OCI-M1 (cell line): ENCODE measurements at regions not wholly inside any gene's neighbourhood (a gene's known extent, or its start where the extent isn't known, plus 50 kb on each side); places are given as distances from the start of the nearest gene placed in this dataset.

Experiments used
- DNase-seq: peaks from one replicate; lab custom pipeline; 2025; lab: John Stamatoyannopoulos, UW

- DNase-seq = peak; percentile 75
Measured at GRCh38 chr18:55779691-55780585, 191.9 kb upstream of the TCF4 start.

GRCh38 chr18:55778788-55779690, 191.0 kb upstream of the TCF4 start:
- peak; percentile 96 for DNase-seq

- DNase-seq = peak; percentile 36
Measured at GRCh38 chr18:55777666-55778304, 189.8 kb upstream of the TCF4 start.

GRCh38 chr18:55775972-55776371, 188.0 kb upstream of the TCF4 start:
- no peak for DNase-seq

- DNase-seq = no peak
Measured at GRCh38 chr18:55774505-55774904, 186.5 kb upstream of the TCF4 start.

GRCh38 chr18:55768255-55768654, 180.3 kb upstream of the TCF4 start:
- no peak for DNase-seq

GRCh38 chr18:55764386-55764785, 176.4 kb upstream of the TCF4 start:
- no peak for DNase-seq

- DNase-seq = no peak
Measured at GRCh38 chr18:55763805-55764204, 175.8 kb upstream of the TCF4 start.

- peak; percentile 22 for DNase-seq
Measured at GRCh38 chr18:55763298-55763697, 175.3 kb upstream of the TCF4 start.

GRCh38 chr18:55762424-55762823, 174.4 kb upstream of the TCF4 start:
- no peak for DNase-seq

- no peak for DNase-seq
Measured at GRCh38 chr18:55753643-55754263, 165.8 kb upstream of the TCF4 start.

GRCh38 chr18:55751476-55751875, 163.5 kb upstream of the TCF4 start:
- DNase-seq = peak; percentile 11

- peak; percentile 97 for DNase-seq
Measured at GRCh38 chr18:55748227-55748738, 160.3 kb upstream of the TCF4 start.

GRCh38 chr18:55744206-55744605, 156.2 kb upstream of the TCF4 start:
- no peak for DNase-seq

GRCh38 chr18:55743736-55744135, 155.7 kb upstream of the TCF4 start:
- DNase-seq = no peak

- DNase-seq = no peak
Measured at GRCh38 chr18:55743133-55743532, 155.1 kb upstream of the TCF4 start.

GRCh38 chr18:55739488-55739887, 151.5 kb upstream of the TCF4 start:
- DNase-seq = no peak

GRCh38 chr18:55738483-55739114, 150.6 kb upstream of the TCF4 start:
- peak; percentile 69 for DNase-seq

GRCh38 chr18:55737781-55738468, 149.9 kb upstream of the TCF4 start:
- DNase-seq = peak; percentile 69

- no peak for DNase-seq
Measured at GRCh38 chr18:55737266-55737665, 149.3 kb upstream of the TCF4 start.

- DNase-seq = no peak
Measured at GRCh38 chr18:55735969-55736368, 148.0 kb upstream of the TCF4 start.
